CD4-positive, alpha-beta T cell treated with Interleukin-6 at 100 ng/mL for 8 hours (primary cell): ENCODE measurements at regions not wholly inside any gene's neighbourhood (a gene's known extent, or its start where the extent isn't known, plus 50 kb on each side); places are given as distances from the start of the nearest gene placed in this dataset.

Source experiments
- DNase-seq: peaks from one replicate; pipeline ENCODE4 v3.0.0-alpha.2; 2020; ENCODE audit warnings: mixed read lengths, low spot score

- no peak for DNase-seq
Measured at GRCh38 chr3:94990952-94991705, 928.3 kb downstream of the NSUN3 start.

DNA sequence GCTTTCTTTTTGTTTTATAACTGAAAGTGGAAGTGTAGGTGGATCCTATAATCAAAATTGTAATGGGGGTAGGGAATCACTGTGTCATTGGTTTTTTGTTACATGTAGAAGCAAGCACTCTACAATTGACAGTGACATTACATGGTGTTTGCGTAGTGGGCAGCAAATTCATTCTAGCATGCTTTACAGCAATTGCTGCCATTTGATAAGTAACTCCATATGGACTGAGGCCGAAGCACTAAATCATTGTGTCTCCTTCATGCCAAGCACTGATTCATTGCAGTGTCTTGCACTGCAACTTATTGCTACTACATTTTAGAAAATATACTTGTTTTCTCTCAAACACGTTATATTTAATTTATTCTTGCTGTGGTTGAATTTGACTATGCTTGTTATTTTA lies 933.9 kb downstream of the NSUN3 start:
- DNase-seq, result no peak

GRCh38 chr3:95002438-95003046 lies 939.7 kb downstream of the NSUN3 start:
- no peak for DNase-seq

- DNase-seq, result no peak
Measured at GRCh38 chr3:95028688-95029087, 965.8 kb downstream of the NSUN3 start.

GRCh38 chr3:95029644-95030043 lies 966.8 kb downstream of the NSUN3 start:
- no peak for DNase-seq

GRCh38 chr3:95036526-95037021 lies 973.7 kb downstream of the NSUN3 start:
- DNase-seq, result no peak

GRCh38 chr3:95037097-95037496 lies 974.2 kb downstream of the NSUN3 start:
- DNase-seq, result no peak

- no peak for DNase-seq
Measured at GRCh38 chr3:95037927-95038326, 975.1 kb downstream of the NSUN3 start.

DNA sequence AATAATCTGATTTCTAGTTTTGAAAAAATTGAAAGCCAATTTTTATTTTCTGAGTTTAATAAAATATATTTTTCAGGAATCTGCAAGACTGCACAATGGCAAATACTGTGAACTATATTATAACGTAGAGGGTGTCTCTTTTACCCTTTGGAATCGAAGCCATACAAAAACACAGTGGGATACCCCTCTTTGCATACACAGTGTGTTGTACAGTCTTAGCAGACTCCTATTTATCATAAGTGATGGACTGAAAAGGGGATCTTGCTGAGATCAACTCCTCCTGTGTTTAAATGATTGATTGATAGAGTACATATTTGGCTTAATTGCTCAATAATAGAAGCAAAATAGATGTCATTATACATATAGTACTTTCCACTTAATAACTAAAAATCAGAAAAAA lies 981.2 kb downstream of the NSUN3 start:
- DNase-seq, result no peak

DNA sequence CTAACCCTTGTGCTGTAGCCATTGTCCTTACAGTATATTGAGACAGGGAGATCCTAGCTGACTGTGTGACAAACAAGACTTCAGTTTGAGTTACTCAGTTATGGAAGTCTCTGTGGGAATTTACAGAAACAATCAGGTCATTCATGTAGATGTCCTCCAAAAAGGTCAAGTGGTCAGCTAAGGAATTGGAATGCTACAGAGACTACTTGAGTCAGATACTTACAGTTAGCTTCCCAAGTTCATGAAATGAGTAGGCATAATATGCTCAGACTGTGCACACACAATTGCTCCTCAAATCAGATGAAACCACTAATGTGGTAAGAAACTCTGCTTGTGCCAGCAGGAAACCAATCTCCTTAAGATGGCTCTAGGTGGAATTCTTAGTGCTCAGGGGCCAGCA lies 985.7 kb downstream of the NSUN3 start:
- DNase-seq, result no peak

- DNase-seq, result no peak
Measured at GRCh38 chr3:95049841-95050240, 987.0 kb downstream of the NSUN3 start.

DNA sequence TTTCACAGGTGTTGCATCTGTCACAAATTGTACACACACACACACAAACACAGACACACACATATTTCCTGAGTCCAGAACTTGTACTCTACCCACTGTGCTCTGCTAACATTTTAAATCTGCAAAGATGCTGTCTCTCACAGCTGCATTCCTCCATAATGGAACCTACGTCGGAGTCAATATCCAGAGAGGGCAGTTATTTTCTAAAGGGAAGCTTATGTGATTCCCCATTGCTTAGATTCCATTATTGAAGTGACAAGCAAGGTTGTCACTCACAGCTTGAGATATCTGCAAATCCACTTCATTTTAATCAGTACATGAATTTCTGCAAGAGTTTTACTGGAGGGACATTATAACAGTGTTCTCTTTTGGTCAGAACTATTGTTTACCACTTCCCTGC lies 992.4 kb downstream of the NSUN3 start:
- no peak for DNase-seq

DNA sequence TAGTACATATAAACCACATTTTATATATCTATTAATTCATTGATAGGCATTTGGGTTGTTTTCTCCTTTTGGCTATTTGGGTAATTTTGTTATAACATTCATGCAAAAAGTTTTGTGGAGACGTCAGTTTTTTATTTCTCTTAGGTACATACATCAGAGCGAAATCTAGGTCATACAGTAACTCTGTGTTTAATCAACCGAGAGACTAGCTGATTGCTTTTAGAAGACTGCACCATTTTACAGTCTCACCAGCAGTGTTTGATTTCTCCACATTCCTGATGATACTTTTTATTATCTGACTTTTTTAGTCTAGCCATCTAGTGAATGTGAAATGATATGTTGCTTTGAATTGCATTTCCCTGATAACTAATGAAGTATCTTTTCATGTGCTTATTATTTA lies 1019.3 kb downstream of the NSUN3 start:
- no peak for DNase-seq

DNA sequence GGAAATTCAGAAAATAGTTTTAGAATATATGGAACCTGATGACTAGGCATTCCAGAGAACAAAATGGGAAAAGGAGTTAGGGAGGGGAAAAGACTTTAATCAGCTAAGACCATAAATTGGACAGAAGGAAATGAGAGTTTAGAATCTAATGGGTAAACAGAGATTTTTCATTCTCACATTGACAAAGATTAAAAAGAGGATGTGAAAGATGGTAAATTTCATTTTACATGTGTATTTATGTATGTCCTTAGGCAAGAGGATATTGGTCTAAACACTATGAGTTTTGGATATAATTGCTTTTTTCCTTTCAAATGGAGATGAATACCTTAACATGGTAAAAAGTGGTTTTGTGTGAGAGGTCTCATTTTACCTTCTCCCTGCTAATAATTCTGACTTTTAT lies 1021.9 kb downstream of the NSUN3 start:
- no peak for DNase-seq

GRCh38 chr3:95088464-95088863 lies 1025.6 kb downstream of the NSUN3 start:
- DNase-seq, result no peak

- DNase-seq, result no peak
Measured at GRCh38 chr3:95097493-95097892, 1034.6 kb downstream of the NSUN3 start.

DNA sequence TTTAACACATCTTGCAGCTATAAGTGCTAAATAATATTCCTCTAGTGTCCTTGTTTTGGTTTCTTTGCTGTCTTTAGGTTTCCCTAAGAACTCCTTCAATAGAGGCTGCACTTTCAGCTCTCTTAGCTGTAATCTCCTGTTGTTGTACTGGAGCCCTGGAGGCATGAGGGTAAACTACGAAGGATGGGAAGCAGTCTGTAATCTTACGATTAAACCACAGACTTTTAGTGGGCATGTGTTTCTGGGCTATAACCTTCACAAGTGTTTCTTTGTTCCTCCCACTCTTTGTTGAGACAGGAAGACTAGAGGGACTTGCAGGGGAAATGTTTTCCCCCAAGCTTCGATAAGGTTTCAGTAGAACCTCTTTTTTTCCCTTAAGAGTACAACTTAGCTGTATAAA lies 1058.1 kb downstream of the NSUN3 start:
- DNase-seq, result no peak

DNA sequence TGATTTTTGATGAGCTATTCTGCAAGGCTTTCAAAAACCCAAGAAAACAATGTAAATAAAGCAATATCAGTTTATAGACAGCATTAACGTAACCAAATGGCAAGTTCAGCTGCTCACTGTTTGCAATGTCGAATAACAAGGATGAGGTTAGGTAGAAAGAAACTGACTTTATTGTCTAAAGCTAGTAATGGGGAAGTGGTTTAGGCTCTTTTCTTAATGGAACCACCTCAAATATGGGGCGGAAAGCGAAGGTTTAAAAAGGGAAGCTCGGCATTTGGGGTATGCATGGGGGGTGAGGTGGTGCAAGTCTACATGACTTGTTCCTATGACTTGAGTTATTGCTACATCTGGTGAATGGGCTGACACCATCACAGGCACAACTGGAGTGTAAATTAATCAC lies 1060.2 kb downstream of the NSUN3 start:
- DNase-seq, result no peak

- DNase-seq, result no peak
Measured at GRCh38 chr3:95134693-95135413, 1072.0 kb downstream of the NSUN3 start.

GRCh38 chr3:95148107-95148506 lies 1085.2 kb downstream of the NSUN3 start:
- DNase-seq, result no peak

DNA sequence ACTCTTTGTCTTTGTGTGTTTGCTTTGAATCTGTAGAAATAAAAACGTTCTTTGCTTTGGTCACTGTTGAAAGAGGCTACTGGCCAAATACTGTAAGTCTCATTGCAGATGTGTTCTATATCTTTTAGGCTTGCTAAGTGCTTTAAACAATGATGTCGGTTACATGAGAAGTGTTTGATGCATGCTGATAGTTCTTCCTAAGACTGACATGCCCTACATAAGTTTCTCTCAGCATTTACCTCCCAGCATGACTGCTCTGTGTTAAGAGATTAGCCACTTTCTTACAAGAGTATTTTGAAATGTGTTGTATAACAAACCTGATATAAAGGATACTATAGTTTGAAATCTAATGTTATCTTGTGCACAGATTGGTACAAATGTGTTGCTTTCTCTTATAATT lies 1088.7 kb downstream of the NSUN3 start:
- no peak for DNase-seq

- no peak for DNase-seq
Measured at GRCh38 chr3:95154766-95155165, 1091.9 kb downstream of the NSUN3 start.

DNA sequence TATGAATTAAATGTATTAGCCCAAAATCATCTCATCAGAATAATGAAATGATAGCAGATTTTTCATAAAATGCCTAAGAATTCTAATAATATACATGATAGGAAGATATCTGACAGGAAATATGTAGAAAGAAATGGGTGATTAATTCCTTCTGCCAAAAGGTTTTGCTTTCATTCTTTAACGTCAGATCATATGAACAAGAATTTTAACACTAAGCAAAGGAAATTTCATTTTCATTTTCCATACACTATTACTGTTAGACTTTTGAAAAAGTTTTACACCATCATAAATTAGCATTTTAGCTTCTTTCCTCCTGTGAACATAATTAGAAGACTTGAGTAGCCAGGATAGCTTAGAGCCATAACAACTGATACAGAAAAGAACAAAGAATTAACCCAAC lies 1099.9 kb downstream of the NSUN3 start:
- no peak for DNase-seq
